HG03103 (cell line): ENCODE measurements at regions not wholly inside any gene's neighbourhood (a gene's known extent, or its start where the extent isn't known, plus 50 kb on each side); places are given as distances from the start of the nearest gene placed in this dataset.
"Not testable (repeated sequence)": the region's sequence is repeated elsewhere in the genome, so short reads cannot be mapped to it uniquely, and the experiment has no call there.

Experiments
- ATAC-seq: cut with Tn5 transposase; IDR thresholded peaks from one replicate; pipeline ENCODE4 v1.9.1; 2021; ENCODE audit warnings: low read depth; ENCODE audit not compliant: unreplicated experiment

DNA sequence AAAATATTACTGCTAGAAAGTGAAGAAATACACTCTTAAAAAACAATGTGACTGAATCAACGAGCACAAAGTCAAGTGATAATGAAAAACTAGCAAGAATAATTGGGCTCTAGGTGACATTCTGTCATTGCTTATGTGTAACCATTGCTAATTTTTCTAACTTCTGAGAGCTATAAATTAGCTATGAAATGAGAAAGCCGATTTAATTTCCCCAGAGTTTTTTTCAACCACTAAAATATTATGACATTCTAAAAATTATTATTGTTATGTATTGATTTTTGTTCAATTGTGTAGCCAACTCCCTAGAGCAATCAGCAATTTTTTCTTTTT, 458.6 kb upstream of the ATXN8OS start:
- no peak for ATAC-seq

GRCh38 chr13:69648340-69649062, 459.1 kb upstream of the ATXN8OS start:
- ATAC-seq: no peak

DNA sequence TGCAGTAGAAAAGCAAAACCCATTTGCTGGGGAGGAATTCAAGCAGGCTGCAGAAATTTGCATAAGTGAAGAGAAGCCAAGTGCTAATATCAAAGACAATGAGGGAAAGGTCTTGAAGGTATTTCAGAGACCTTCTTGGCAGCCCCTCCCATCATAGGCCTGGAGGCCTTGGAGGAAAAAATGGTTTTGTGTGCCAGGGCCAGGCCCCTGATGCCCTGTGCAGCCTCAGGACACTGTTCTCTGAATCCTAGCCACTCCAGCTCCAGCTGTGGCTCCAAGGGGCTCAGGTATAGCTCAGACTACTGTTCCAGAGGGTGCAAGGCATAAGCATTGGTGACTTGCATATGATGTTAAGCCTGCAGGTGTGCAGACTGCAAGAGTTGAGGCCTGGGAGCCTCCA, 463.2 kb upstream of the ATXN8OS start:
- no peak for ATAC-seq

- ATAC-seq: no peak
These were observed 465.9 kb upstream of the ATXN8OS start for GRCh38 chr13:69641773-69642172.

DNA sequence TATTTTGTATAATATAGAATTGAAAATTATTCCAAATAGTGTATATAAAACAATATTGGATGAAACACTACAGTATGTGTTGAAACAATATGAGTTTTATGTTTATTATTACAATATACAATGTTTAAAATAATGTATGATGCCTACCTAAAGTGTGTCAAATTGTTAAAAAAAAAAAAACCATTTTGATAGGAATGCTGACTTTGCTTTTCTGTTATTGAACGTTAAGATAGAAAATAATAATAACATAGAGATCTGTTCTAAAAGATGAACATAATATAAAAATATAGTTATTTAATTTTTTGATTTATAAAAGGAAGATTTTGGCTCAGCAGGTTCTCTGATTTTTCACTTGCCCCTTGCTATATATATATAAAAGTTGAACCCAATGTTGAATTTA, 474.6 kb upstream of the ATXN8OS start:
- no peak for ATAC-seq

- ATAC-seq: no peak
These were observed 483.7 kb upstream of the ATXN8OS start for GRCh38 chr13:69623973-69624372.

DNA sequence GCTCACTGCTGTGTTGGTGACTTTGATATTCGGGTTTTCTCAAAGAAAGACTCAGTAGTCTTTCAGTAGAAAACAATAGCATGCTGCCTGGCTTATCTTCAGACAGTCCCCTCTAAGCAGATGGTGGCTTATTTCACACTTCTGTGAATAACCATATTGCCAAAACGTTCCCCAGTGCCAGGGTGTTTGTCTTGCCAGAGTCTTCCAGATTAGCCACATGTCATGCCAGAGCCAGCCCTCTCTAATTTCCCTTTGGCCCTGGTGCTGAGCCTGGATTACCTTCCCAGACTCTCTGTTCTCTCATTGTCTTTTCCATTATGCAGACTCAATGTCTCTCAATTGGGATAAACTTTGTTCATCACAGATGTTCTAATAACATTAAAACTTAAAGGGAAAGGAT, 488.0 kb upstream of the ATXN8OS start:
- no peak for ATAC-seq

- no peak for ATAC-seq
These were observed 488.8 kb upstream of the ATXN8OS start for GRCh38 chr13:69618838-69619237.

DNA sequence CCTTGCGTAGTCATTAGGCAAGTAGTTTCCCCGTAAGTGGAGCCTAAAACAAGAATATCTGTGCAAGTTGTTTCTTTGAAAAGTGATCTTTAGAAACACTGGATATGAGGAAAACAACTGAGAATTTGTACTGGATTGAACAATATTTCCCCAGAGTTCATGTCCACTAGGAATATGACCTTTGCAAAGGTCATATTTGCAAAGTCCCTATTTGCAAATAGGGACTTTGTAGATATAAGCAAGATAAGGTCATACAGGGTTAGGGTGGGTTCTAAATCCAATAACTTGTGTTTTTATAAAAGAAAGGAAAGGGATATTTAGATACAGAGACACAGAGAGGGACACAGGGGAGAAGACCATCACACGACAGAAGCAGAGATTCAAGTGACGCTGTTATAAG, 489.2 kb upstream of the ATXN8OS start:
- ATAC-seq: no peak

GRCh38 chr13:69617587-69617986, 490.0 kb upstream of the ATXN8OS start:
- no peak for ATAC-seq

GRCh38 chr13:69616396-69616795, 491.2 kb upstream of the ATXN8OS start:
- ATAC-seq: no peak

GRCh38 chr13:69615055-69615454, 492.6 kb upstream of the ATXN8OS start:
- ATAC-seq: not testable (repeated sequence)

GRCh38 chr13:69604698-69605097, 502.9 kb upstream of the ATXN8OS start:
- ATAC-seq: no peak

DNA sequence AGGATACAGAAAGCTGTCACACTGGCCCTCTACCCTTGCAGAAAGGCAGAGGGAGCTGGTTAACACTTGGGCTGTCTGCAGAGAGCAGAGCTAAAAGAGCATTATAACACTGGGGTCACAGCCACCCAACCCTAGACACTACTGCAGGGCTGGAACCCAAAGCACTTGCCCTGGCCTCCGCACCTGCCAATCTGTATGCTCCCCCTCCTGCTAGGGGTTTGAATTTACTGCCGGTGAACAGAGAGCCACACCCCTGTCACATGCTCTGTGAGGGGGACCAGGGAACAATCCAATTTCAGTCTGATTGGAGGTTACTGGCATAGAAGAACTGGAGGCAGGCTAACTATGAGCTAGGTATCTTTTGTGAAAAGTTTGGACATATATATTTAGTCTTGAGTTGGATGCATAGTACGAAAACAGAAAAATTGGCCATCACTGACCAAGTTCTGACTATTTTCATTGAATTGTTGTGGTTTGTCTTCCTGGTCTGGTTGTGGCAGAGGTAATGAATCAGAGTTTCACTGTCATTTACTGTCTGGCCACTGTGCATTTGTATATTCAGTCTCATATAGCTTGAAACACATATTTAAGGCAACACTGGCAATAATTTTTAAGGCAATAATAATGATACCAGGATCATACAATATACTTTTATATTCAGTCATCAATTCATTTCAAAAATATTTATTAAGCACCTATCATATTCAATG, 504.3 kb upstream of the ATXN8OS start:
- no peak for ATAC-seq

GRCh38 chr13:69601661-69602060, 506.0 kb upstream of the ATXN8OS start:
- no peak for ATAC-seq

- ATAC-seq: no peak
These were observed 506.8 kb upstream of the ATXN8OS start for GRCh38 chr13:69600811-69601210.

- ATAC-seq: no peak
These were observed 510.5 kb upstream of the ATXN8OS start for GRCh38 chr13:69597088-69597487.

- ATAC-seq: no peak
These were observed 512.4 kb upstream of the ATXN8OS start for GRCh38 chr13:69595181-69595580.

DNA sequence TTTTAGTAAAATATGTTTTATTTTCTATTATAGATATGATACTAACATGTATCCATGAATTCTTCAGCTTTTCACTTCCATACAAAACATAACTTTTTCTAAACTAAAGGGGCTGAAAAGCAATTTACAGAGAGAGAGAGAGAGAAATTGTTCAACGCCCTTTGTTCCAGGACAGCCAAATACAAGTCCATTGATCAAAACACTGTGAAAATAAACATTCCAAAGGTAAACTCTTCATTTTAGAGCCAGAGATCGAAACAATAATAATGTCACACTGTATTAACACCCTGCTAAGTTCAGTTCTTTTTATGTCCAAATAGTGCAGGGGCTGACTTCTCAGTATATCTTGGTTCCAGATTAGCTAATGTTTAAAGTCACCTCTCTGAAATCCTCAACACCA, 516.2 kb upstream of the ATXN8OS start:
- ATAC-seq: no peak

DNA sequence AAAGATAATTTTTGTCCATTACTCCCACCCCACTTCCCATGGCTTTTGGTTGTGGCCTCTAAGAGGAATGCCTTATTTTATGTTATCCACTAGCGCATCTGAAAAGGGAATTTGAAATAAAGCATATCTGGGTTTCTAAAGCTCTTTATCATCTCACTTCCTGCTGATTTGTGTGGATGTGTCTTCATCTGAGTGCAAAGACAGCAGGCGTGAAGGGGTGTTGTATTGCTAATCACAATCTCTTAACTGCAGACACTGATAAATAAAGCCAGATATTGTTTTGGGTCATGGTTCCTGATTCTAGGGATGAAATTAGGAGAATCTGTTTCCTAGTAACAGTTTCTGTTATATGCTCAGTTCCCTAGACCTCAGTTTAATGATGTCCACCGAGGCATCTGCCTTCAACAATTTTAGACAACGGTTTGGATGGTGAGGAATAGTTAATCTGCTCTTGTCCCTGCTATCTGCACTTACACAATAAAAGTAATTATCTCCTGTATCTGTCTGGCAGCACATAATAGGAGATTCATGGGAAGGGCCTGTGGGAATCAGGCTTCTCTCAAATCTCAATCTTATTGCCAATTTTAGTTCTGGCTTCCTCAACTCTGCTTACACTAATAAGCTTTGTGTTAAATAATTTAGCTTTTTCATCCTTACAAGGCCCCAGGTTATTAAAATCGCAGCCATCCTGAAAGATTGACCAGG, 517.9 kb upstream of the ATXN8OS start:
- ATAC-seq: no peak

GRCh38 chr13:69585656-69586055, 522.0 kb upstream of the ATXN8OS start:
- ATAC-seq: no peak

DNA sequence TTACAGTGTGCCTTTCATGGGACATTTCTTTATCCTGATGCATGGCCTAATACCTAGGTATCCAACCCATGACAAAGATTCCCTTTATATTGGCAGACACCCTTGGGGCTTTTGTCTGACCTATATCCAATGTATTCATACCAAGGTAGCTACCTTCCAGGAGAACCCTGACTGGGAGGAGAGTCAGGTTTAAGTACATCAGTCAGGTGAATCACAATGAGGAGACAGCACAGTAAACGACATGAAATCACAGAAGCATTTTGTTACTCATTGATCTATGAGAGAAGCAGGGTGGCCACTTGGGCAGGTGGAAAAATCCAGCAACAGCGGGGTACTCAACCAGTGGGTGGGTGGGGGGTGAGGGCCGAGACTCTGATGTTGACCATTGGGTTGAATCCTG, 527.4 kb upstream of the ATXN8OS start:
- ATAC-seq: no peak
